ENCODE measurements at regions not wholly inside any gene's neighbourhood (a gene's known extent, or its start where the extent isn't known, plus 50 kb on each side); places are given as distances from the start of the nearest gene placed in this dataset.

DNA sequence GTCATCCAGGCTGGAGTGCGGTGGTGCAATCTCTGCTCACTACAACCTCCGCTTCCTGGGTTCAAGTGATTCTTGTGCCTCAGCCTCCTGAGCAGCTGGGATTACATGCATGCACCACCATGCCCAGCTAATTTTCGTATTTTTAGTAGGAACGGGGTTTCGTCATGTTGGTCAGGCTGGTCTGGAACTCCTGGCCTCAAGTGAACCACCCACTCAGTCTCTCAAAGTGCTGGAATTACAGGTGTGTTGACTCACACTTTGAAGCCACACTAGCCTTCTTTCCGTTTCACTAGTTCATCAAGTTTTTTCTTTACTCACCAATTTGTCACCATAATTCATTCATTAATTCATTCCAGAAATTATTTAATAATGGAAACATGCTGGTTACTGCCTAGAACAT is 298.4 kb upstream of the MTNR1B start:
- Histone ChIP-seq H3K9me3 (no peaks in the 10 kb centered on the region), H3K36me3 (no peaks in the 10 kb centered on the region), H3K27me3 (no peaks in the 10 kb centered on the region), H3K4me1 (peaks cover 7% of the 10 kb centered on the region; the same call in 1 of the 2 replicates), H3K4me3 (ENCODE audit: low read depth, low read length) (no peak overlapping the region)
- DNase-seq: no peak
- no peak for TF ChIP-seq CTCF (IDR thresholded peaks at IDR 0.05; ENCODE audit: low read depth, low read length)

DNA sequence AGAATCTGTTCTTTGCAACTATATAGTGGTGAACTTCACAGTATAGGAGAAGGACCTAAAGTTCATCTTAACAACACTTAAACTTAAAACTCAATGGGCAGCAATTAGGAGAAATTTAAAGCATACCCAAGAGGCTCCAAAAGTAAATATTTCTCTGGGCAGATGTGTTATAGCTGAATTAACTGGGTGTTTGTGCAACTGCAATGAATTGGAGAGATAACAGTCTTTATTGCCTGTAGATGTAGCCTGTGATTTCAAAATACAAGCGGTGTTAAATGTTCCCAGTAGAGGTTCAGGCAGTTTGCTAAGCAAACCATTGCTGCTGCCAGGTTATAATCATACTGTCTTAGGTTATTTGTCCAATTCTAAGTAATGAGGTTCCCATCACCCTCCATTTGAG is 294.1 kb upstream of the MTNR1B start:
- H3K9me3 ChIP-seq: no peaks in the 10 kb centered on the region
- peaks cover 4% of the 10 kb centered on the region; the same call in 1 of the 2 replicates for H3K4me1 ChIP-seq
- DNase-seq: no peak
- no peaks in the 10 kb centered on the region for H3K27me3 ChIP-seq
- H3K4me3 ChIP-seq (ENCODE audit: low read depth, low read length): no peak overlapping the region
- no peaks in the 10 kb centered on the region for H3K36me3 ChIP-seq
- no peak for TF ChIP-seq CTCF (IDR thresholded peaks at IDR 0.05; ENCODE audit: low read depth, low read length)

GRCh38 chr11:92675810-92676209 is 293.6 kb upstream of the MTNR1B start:
- H3K27me3 ChIP-seq: no peaks in the 10 kb centered on the region
- no peak overlapping the region for H3K4me3 ChIP-seq (ENCODE audit: low read depth, low read length)
- DNase-seq: no peak
- no peaks in the 10 kb centered on the region for H3K36me3 ChIP-seq
- H3K4me1 ChIP-seq: no peaks in the 10 kb centered on the region
- TF ChIP-seq CTCF (IDR thresholded peaks at IDR 0.05; ENCODE audit: low read depth, low read length): no peak
- H3K9me3 ChIP-seq: no peaks in the 10 kb centered on the region

DNA sequence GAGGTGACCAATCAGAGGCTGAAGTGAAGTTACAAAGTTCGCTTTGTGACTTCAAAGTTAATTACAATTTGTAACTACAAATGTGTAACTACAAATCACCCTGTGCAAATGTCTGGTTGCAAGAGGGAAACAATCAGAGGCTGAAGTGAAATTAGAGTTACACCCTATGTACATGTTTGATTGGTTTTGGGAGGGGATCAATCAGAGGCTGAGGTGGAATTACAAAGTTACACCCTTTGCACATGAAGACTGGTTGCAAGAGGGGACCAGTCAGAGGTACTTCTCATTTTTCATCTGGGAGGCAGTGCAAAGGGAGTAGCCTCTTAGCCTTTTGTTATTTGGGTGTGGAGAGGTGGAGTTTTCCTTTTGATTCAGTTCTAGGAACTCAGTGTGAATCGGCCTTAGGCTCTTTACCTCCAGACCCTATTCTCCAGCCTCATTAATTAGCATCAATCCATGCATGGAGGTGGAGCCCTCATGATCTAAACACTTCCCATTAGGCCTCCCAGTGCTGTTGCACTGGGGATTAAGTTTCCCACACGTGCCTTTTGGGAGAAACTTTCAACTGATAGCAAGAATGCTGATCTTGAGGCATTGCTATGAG is 291.3 kb upstream of the MTNR1B start:
- no peaks in the 10 kb centered on the region for H3K4me1 ChIP-seq
- DNase-seq: no peak
- no peak overlapping the region for H3K4me3 ChIP-seq (ENCODE audit: low read depth, low read length)
- H3K9me3 ChIP-seq: no peaks in the 10 kb centered on the region
- no peaks in the 10 kb centered on the region for H3K36me3 ChIP-seq
- TF ChIP-seq CTCF (IDR thresholded peaks at IDR 0.05; ENCODE audit: low read depth, low read length): no peak
- no peaks in the 10 kb centered on the region for H3K27me3 ChIP-seq

GRCh38 chr11:92681586-92681985 is 287.9 kb upstream of the MTNR1B start:
- DNase-seq: no peak
- H3K36me3 ChIP-seq: no peaks in the 10 kb centered on the region

More at GRCh38 chr11:92681586-92681985, 287.9 kb upstream of the MTNR1B start:
- Histone ChIP-seq H3K4me3 (ENCODE audit: low read depth, low read length) (no peak overlapping the region), H3K27me3 (no peaks in the 10 kb centered on the region), H3K9me3 (no peaks in the 10 kb centered on the region), H3K4me1 (no peaks in the 10 kb centered on the region; the same call in 1 of the 2 replicates)
- no peak for TF ChIP-seq CTCF (IDR thresholded peaks at IDR 0.05; ENCODE audit: low read depth, low read length)
